HEK293 (cell line): ENCODE measurements at regions not wholly inside any gene's neighbourhood (a gene's known extent, or its start where the extent isn't known, plus 50 kb on each side); places are given as distances from the start of the nearest gene placed in this dataset.

Source experiments
- CTCF ChIA-PET: fragments of 350-600 bp; formaldehyde crosslinking; extraction: SDS; loops from one replicate; lab custom pipeline; 2021; ENCODE audit warnings: antibody characterized with exemption; lab: Yijun Ruan, JAX
- POLR2A ChIA-PET: fragments of 300-600 bp; formaldehyde crosslinking; extraction: SDS; loops from one replicate; lab custom pipeline; 2020; ENCODE audit warnings: antibody characterized with exemption, inconsistent platforms; lab: Yijun Ruan, JAX
- H3K27ac ChIP-seq: fragments of 200-500 bp; sonication (Bioruptor generic); 2 replicates; pipeline ENCODE4 v1.5.1; 2014; ENCODE audit warnings: low read depth, low read length, control low read depth, inconsistent platforms; ENCODE audit errors: extremely low read depth
- H3K36me3 ChIP-seq, 2 experiments: fragments of 200-500 bp in 1 of 2; sonication (Bioruptor generic) in 1 of 2; 1 replicate in 1 of 2; 2 replicates in 1 of 2; pipeline ENCODE4 v1.5.1; 2014 to 2017; ENCODE audit warnings: inconsistent platforms in 2 of 2, low read length in 2 of 2; ENCODE audit not compliant: control insufficient read depth in 2 of 2, insufficient read depth in 1 of 2
- H3K4me1 ChIP-seq: fragments of 200-500 bp; sonication (Bioruptor generic); 2 replicates; pipeline ENCODE4 v1.5.1; 2014; ENCODE audit warnings: mild to moderate bottlenecking, low read length, inconsistent platforms; ENCODE audit not compliant: control insufficient read depth, insufficient read depth
- H3K4me3 ChIP-seq: 2 replicates; pipeline ENCODE4 v1.5.1; 2011; ENCODE audit warnings: low read depth, mild to moderate bottlenecking, control low read depth, low read length, moderate library complexity
- H3K9me3 ChIP-seq: fragments of 200-500 bp; sonication (Bioruptor generic); 2 replicates; pipeline ENCODE4 v1.5.1; 2014; ENCODE audit warnings: low read depth, low read length, inconsistent platforms; ENCODE audit not compliant: control insufficient read depth, insufficient read depth
- BCL6B ChIP-seq: fragments of 450-650 bp; formaldehyde crosslinking; IDR thresholded peaks from 2 replicates; pipeline ENCODE4 v1.5.1; 2017; ENCODE audit warnings: missing biosample characterization, missing genetic modification characterization
- INSM2 ChIP-seq: fragments of 450-650 bp; formaldehyde crosslinking; IDR thresholded peaks from 2 replicates; pipeline ENCODE4 v1.5.1; 2016; ENCODE audit warnings: missing biosample characterization, missing genetic modification characterization
- KLF1 ChIP-seq: fragments of 450-650 bp; formaldehyde crosslinking; IDR thresholded peaks from 2 replicates; pipeline ENCODE4 v1.5.1; 2016; ENCODE audit warnings: missing biosample characterization, missing genetic modification characterization
- KLF7 ChIP-seq: fragments of 450-650 bp; formaldehyde crosslinking; IDR thresholded peaks from 2 replicates; pipeline ENCODE4 v1.5.1; 2016; ENCODE audit warnings: missing biosample characterization, missing genetic modification characterization, borderline replicate concordance
- ZBTB17 ChIP-seq: fragments of 450-650 bp; formaldehyde crosslinking; IDR thresholded peaks from 2 replicates; pipeline ENCODE4 v1.5.1; 2016; ENCODE audit warnings: missing biosample characterization, missing genetic modification characterization
- ZBTB6 ChIP-seq: fragments of 450-650 bp; formaldehyde crosslinking; IDR thresholded peaks from 2 replicates; pipeline ENCODE4 v1.5.1; 2017; ENCODE audit warnings: missing biosample characterization, missing genetic modification characterization
- ZFP37 ChIP-seq: fragments of 450-650 bp; formaldehyde crosslinking; IDR thresholded peaks from 2 replicates; pipeline ENCODE4 v1.5.1; 2016; ENCODE audit warnings: missing biosample characterization, missing genetic modification characterization
- ZNF148 ChIP-seq: fragments of 450-650 bp; formaldehyde crosslinking; IDR thresholded peaks from 2 replicates; pipeline ENCODE4 v1.5.0; 2017; ENCODE audit warnings: missing biosample characterization, missing genetic modification characterization, borderline replicate concordance
- ZNF169 ChIP-seq: fragments of 450-650 bp; formaldehyde crosslinking; IDR thresholded peaks from 2 replicates; pipeline ENCODE4 v1.5.1; 2016; ENCODE audit warnings: missing biosample characterization, missing genetic modification characterization
- ZNF214 ChIP-seq: fragments of 450-650 bp; formaldehyde crosslinking; IDR thresholded peaks from 2 replicates; pipeline ENCODE4 v1.5.1; 2017; ENCODE audit warnings: missing biosample characterization, mild to moderate bottlenecking, missing genetic modification characterization, borderline replicate concordance
- ZNF221 ChIP-seq: fragments of 450-650 bp; formaldehyde crosslinking; IDR thresholded peaks from 2 replicates; pipeline ENCODE4 v1.5.1; 2017; ENCODE audit warnings: missing biosample characterization, missing genetic modification characterization, borderline replicate concordance
- ZNF398 ChIP-seq: fragments of 450-650 bp; formaldehyde crosslinking; IDR thresholded peaks from 2 replicates; pipeline ENCODE4 v1.5.1; 2017; ENCODE audit warnings: missing biosample characterization, missing genetic modification characterization
- ZNF423 ChIP-seq: fragments of 450-650 bp; formaldehyde crosslinking; IDR thresholded peaks from 2 replicates; pipeline ENCODE4 v1.5.1; 2016; ENCODE audit warnings: missing biosample characterization, missing genetic modification characterization
- ZNF544 ChIP-seq: fragments of 450-650 bp; formaldehyde crosslinking; IDR thresholded peaks from 2 replicates; pipeline ENCODE4 v1.5.0; 2017; ENCODE audit warnings: missing biosample characterization, missing genetic modification characterization
- ZNF560 ChIP-seq: fragments of 450-650 bp; formaldehyde crosslinking; IDR thresholded peaks from 2 replicates; pipeline ENCODE4 v1.5.1; 2017; ENCODE audit warnings: missing biosample characterization, missing genetic modification characterization, borderline replicate concordance
- ZNF600 ChIP-seq: fragments of 450-650 bp; formaldehyde crosslinking; IDR thresholded peaks from 2 replicates; pipeline ENCODE4 v1.5.1; 2016; ENCODE audit warnings: missing biosample characterization, missing genetic modification characterization
- ZNF626 ChIP-seq: fragments of 450-650 bp; sonication (Bioruptor Pico); formaldehyde crosslinking; IDR thresholded peaks from 2 replicates; pipeline ENCODE4 v1.5.1; 2018; ENCODE audit warnings: missing biosample characterization, missing genetic modification characterization, inconsistent platforms
- ZNF785 ChIP-seq: fragments of 450-650 bp; formaldehyde crosslinking; IDR thresholded peaks from 2 replicates; pipeline ENCODE4 v1.5.1; 2016; ENCODE audit warnings: missing biosample characterization, missing genetic modification characterization
- ZSCAN4 ChIP-seq: fragments of 450-650 bp; formaldehyde crosslinking; IDR thresholded peaks from 2 replicates; pipeline ENCODE4 v1.5.1; 2017; ENCODE audit warnings: missing biosample characterization, missing genetic modification characterization

- H3K4me3 ChIP-seq = no peak overlapping the region
- TF ChIP-seq BCL6B (tag by site-specific recombination) (no peak), ZNF169 (no peak), ZNF785 (tag by site-specific recombination) (no peak), KLF7 (no peak), ZBTB17 (tag by site-specific recombination) (no peak), ZNF600 (tag by site-specific recombination) (no peak), INSM2 (no peak), ZNF221 (tag by site-specific recombination) (no peak), ZNF398 (tag by site-specific recombination) (no peak)
- H3K27ac ChIP-seq = no peak overlapping the region
- CTCF ChIA-PET = interaction anchor here (0.7 to 0.9 kb wide), 3 partner anchors 18 to 130 kb away, joined by 3 to 6 read pairs (median 4); no protein-coding TSS in a partner anchor
- no peaks in the 10 kb centered on the region for H3K4me1 ChIP-seq
- H3K9me3 ChIP-seq = no peaks in the 10 kb centered on the region
- H3K36me3 ChIP-seq = no peaks in the 10 kb centered on the region
- POLR2A ChIA-PET = no interaction called here
Observed at GRCh38 chr4:38449506-38450174, 214.4 kb upstream of the KLF3 start.

- POLR2A ChIA-PET = no interaction called here
- no peak for TF ChIP-seq ZFP37 (tag by site-specific recombination)
- no peak for TF ChIP-seq ZNF423 (tag by site-specific recombination)
- no peak for TF ChIP-seq ZNF560
- no peak for TF ChIP-seq ZNF626
- TF ChIP-seq ZBTB6 (tag by site-specific recombination) = no peak
- no peak for TF ChIP-seq ZNF214 (tag by site-specific recombination)
- no peak for TF ChIP-seq KLF1 (tag by site-specific recombination)
- TF ChIP-seq ZSCAN4 (tag by site-specific recombination) = no peak
- no peak for TF ChIP-seq ZNF148 (tag by site-specific recombination)
- TF ChIP-seq ZNF544 (tag by site-specific recombination) = no peak
- TF ChIP-seq, all 188 proteins: peak for 0
- Histone ChIP-seq H3K4me1 (no peaks in the 10 kb centered on the region), H3K4me3 (no peak overlapping the region), H3K36me3 (no peaks in the 10 kb centered on the region), H3K27ac (no peak overlapping the region), H3K9me3 (no peaks in the 10 kb centered on the region)
- CTCF ChIA-PET = no interaction called here
Observed at GRCh38 chr4:38452009-38452408, 212.0 kb upstream of the KLF3 start.
